ENCODE measurements at regions not wholly inside any gene's neighbourhood (a gene's known extent, or its start where the extent isn't known, plus 50 kb on each side); places are given as distances from the start of the nearest gene placed in this dataset.
"Not testable (repeated sequence)": the region's sequence is repeated elsewhere in the genome, so short reads cannot be mapped to it uniquely, and the experiment has no call there.

GRCh38 chr2:235219048-235219447 is 267.2 kb downstream of the SH3BP4 start:
- no peak overlapping the region for H3K4me3 ChIP-seq (ENCODE audit: low read depth, low read length)
- DNase-seq (ENCODE audit: low read depth) = no peak
- TF ChIP-seq, protein P1, sequence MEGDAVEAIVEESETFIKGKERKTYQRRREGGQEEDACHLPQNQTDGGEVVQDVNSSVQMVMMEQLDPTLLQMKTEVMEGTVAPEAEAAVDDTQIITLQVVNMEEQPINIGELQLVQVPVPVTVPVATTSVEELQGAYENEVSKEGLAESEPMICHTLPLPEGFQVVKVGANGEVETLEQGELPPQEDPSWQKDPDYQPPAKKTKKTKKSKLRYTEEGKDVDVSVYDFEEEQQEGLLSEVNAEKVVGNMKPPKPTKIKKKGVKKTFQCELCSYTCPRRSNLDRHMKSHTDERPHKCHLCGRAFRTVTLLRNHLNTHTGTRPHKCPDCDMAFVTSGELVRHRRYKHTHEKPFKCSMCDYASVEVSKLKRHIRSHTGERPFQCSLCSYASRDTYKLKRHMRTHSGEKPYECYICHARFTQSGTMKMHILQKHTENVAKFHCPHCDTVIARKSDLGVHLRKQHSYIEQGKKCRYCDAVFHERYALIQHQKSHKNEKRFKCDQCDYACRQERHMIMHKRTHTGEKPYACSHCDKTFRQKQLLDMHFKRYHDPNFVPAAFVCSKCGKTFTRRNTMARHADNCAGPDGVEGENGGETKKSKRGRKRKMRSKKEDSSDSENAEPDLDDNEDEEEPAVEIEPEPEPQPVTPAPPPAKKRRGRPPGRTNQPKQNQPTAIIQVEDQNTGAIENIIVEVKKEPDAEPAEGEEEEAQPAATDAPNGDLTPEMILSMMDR (IDR thresholded peaks at IDR 0.05; ENCODE audit: control insufficient read depth, extremely low read depth, insufficient read depth) = no peak

GRCh38 chr2:235220331-235220730 is 268.5 kb downstream of the SH3BP4 start:
- no peak overlapping the region for H3K4me3 ChIP-seq (ENCODE audit: low read depth, low read length)
- TF ChIP-seq, protein P1 (IDR thresholded peaks at IDR 0.05; ENCODE audit: control insufficient read depth, extremely low read depth, insufficient read depth) = no peak
- DNase-seq (ENCODE audit: low read depth) = no peak

- H3K4me3 ChIP-seq (ENCODE audit: low read depth, low read length) = no peak overlapping the region
- no peak for DNase-seq (ENCODE audit: low read depth)
- TF ChIP-seq, protein P1 (IDR thresholded peaks at IDR 0.05; ENCODE audit: control insufficient read depth, extremely low read depth, insufficient read depth) = no peak
Measured at GRCh38 chr2:235223011-235223410, 270.8 kb upstream of the AGAP1 start.

- DNase-seq (ENCODE audit: low read depth) = no peak
- TF ChIP-seq, protein P1 (IDR thresholded peaks at IDR 0.05; ENCODE audit: control insufficient read depth, extremely low read depth, insufficient read depth) = no peak
- H3K4me3 ChIP-seq (ENCODE audit: low read depth, low read length) = no peak overlapping the region
Measured at GRCh38 chr2:235224410-235224809, 269.4 kb upstream of the AGAP1 start.

DNA sequence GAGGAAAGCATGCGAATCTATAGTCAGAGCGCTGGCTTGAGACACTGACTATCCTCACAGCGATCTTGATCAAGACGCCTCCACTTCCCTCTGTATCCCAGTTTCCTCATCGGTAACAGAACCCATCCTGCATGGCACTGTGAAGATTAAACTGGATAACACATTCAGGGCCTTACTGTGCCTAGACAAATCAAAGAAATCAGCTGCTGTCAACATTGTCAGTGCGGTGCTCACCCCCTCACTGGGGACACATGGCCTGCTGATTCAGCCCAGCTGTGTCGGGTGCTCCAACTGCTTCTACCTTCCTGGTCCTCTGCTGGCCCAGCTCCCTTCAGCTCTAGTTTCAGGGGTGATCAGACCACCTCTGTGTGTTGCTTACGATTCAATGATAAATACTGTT is 268.6 kb upstream of the AGAP1 start:
- no peak overlapping the region for H3K4me3 ChIP-seq (ENCODE audit: low read depth, low read length)
- TF ChIP-seq, protein P1 (IDR thresholded peaks at IDR 0.05; ENCODE audit: control insufficient read depth, extremely low read depth, insufficient read depth) = no peak
- DNase-seq (ENCODE audit: low read depth) = no peak

DNA sequence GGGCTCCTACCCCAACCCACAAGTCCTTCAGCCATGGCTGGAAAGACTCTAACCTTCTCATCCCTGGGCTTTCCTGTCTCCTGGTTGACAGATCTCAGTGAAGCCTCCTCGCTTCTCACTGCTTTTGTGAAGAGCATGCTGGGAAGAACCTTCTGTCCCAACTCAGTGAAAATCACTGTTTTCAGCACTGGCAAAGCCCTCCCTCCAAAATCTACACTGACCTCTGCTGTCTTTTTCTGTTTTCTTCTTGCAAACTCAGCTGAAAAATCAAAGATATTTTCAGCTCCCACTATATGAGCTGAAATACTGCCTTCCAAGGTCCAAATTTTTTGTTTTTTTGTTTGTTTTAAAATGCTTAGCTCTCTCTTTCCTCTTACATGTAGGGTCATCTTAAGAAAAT is 266.3 kb upstream of the AGAP1 start:
- TF ChIP-seq, protein P1 (IDR thresholded peaks at IDR 0.05; ENCODE audit: control insufficient read depth, extremely low read depth, insufficient read depth) = no peak
- no peak overlapping the region for H3K4me3 ChIP-seq (ENCODE audit: low read depth, low read length)
- no peak for DNase-seq (ENCODE audit: low read depth)

DNA sequence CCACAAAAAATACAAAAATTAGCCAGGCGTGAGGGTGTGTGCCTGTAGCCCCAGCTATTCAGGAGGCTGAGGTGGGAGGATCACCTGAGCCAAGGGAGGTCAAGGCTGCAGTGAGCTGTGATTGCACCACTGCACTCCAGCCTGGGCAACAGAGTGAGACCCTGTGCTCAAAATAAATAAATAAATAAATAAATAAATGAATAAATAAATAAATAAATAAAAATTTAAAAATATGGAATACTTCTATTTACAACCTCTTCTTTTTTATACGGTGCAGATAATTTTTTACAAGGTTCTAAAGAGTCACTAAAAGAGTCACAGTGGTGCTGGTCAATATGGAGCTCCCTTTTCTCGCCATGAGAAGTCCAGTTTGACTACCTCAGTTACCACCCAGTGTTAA is 265.4 kb upstream of the AGAP1 start:
- H3K4me3 ChIP-seq (ENCODE audit: low read depth, low read length) = not testable (repeated sequence)

More for the DNA sequence above, 265.4 kb upstream of the AGAP1 start:
- DNase-seq (ENCODE audit: low read depth) = not testable (repeated sequence)

Measured in LNCaP clone FGC (cell line).